Ovary (tissue), 7 donors: ENCODE measurements at regions not wholly inside any gene's neighbourhood (a gene's known extent, or its start where the extent isn't known, plus 50 kb on each side); places are given as distances from the start of the nearest gene placed in this dataset.

Experiments used
- DNase-seq, 5 donors: peaks; one replicate each; pipeline ENCODE4 v3.0.0-alpha.2; 2019 to 2020
- H3K27ac ChIP-seq, 2 donors: fragments of 200-600 bp; one replicate each; pipeline versions ENCODE4 v1.5.1 to v1.8.0; 2019 to 2022
- H3K27me3 ChIP-seq: fragments of 200-600 bp; one replicate; pipeline ENCODE4 v1.8.0; 2022
- H3K36me3 ChIP-seq: fragments of 200-600 bp; sonication (generic); one replicate; pipeline ENCODE4 v1.5.1; 2019
- H3K4me1 ChIP-seq: one replicate; pipeline ENCODE4 v1.8.1; 2013; ENCODE audit warnings: mild to moderate bottlenecking, moderate library complexity; ENCODE audit not compliant: insufficient read depth
- H3K4me3 ChIP-seq: fragments of 200-600 bp; sonication (generic); one replicate; pipeline ENCODE4 v1.5.1; 2017
- H3K9me3 ChIP-seq, 2 donors: fragments of 200-600 bp in 1 of 2; sonication (generic) in 1 of 2; one replicate each; pipeline versions ENCODE4 v1.5.1 to v1.8.1; 2013 to 2019; ENCODE audit warnings: mild to moderate bottlenecking in 1 of 2, moderate library complexity in 1 of 2
- EP300 ChIP-seq: sonication (generic); formaldehyde crosslinking; IDR thresholded peaks from one replicate; pipeline ENCODE4 v1.6.1; 2017; ENCODE audit warnings: antibody characterized with exemption
- POLR2A ChIP-seq: fragments of 450-650 bp; IDR thresholded peaks from one replicate; pipeline ENCODE4 v1.6.1; 2017; ENCODE audit warnings: antibody characterized with exemption, mild to moderate bottlenecking, moderate library complexity
- WGBS, 3 donors: extraction: QIAGEN DNeasy Blood & Tissue Kit in 1 of 3; methylation state at CpG; one replicate each; pipeline versions ENCODE4 v1.1.5 to v1.1.7; 2013 to 2017; 5-methylcytosine and 5-hydroxymethylcytosine counted together
- intact Hi-C, 4 donors: fragments of 100-400 bp; cut with DNase I; formaldehyde crosslinking; loops; one replicate each; pipeline versions ENCODE4 v1.11.0 to v1.15.1; 2022 to 2023
- TF ChIP-seq, protein P1 (sequence below), 3 donors: fragments of 450-650 bp in 2 of 3; fragments of 200-600 bp in 1 of 3; IDR thresholded peaks; one replicate each; pipeline versions ENCODE4 v1.5.1 to v1.8.0; 2016 to 2022; ENCODE audit warnings: antibody characterized with exemption in 3 of 3, mild to moderate bottlenecking in 1 of 3
- donor health status: DM: no; HTN: no; CAD: no; lungs with moderate emphysema.
- donor health status: DM: no; HTN: no; CAD: no.
- donor health status: Bipolar disorder and iron deficiency.
- donor health status: DM: no; HTN: no; CAD: no.
- donor health status: DM: yes; HTN: yes; CAD: no.

DNA sequence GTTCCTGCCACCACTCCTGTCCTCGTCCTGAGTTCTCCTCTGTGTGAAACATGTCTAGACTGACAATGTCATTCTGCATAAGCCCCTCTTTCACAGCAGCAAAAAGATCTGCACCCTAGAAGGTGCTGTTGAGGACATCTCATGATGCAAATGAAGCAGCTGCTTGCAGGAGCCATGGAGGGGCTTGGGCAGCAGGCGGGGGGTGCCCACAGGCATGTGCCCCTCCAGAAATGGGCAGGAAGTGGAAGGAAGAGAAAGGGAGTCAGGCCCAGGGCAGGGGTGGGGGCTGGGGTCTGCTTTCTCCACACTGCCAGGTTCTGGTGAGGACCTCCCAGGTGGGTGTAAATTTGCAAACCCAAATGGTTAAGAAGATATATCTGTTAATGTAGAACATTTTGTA lies 54.5 kb upstream of the KCNMB1 start:
- no peaks in the 10 kb centered on the region for H3K9me3 ChIP-seq
- no peaks in the 10 kb centered on the region for H3K4me1 ChIP-seq
- intact Hi-C loops, result no loop called here
- no peaks in the 10 kb centered on the region for H3K36me3 ChIP-seq
- 93 to 98% (median 95%) methylated on average over 2 of the region's 2 CpGs for WGBS, 3 donors
- no peak overlapping the region for H3K27ac ChIP-seq
- no peak overlapping the region for H3K4me3 ChIP-seq
- H3K27me3 ChIP-seq, result no peaks in the 10 kb centered on the region
- DNase-seq, result no peak
- TF ChIP-seq, protein P1, sequence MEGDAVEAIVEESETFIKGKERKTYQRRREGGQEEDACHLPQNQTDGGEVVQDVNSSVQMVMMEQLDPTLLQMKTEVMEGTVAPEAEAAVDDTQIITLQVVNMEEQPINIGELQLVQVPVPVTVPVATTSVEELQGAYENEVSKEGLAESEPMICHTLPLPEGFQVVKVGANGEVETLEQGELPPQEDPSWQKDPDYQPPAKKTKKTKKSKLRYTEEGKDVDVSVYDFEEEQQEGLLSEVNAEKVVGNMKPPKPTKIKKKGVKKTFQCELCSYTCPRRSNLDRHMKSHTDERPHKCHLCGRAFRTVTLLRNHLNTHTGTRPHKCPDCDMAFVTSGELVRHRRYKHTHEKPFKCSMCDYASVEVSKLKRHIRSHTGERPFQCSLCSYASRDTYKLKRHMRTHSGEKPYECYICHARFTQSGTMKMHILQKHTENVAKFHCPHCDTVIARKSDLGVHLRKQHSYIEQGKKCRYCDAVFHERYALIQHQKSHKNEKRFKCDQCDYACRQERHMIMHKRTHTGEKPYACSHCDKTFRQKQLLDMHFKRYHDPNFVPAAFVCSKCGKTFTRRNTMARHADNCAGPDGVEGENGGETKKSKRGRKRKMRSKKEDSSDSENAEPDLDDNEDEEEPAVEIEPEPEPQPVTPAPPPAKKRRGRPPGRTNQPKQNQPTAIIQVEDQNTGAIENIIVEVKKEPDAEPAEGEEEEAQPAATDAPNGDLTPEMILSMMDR (IDR thresholded peaks at IDR 0.05), result no peak
- TF ChIP-seq EP300, result no peak
- TF ChIP-seq POLR2A, result no peak

GRCh38 chr5:170442921-170443320 lies 53.8 kb upstream of the KCNMB1 start:
- H3K4me3 ChIP-seq, result no peak overlapping the region
- DNase-seq, result no peak
- no peaks in the 10 kb centered on the region for H3K36me3 ChIP-seq
- no peak overlapping the region for H3K27ac ChIP-seq
- WGBS, 3 donors, result 67 to 74% (median 68%) methylated on average over 5 of the region's 5 CpGs
- no peaks in the 10 kb centered on the region for H3K9me3 ChIP-seq
- intact Hi-C loops, result no loop called here
- TF ChIP-seq POLR2A, result no peak
- TF ChIP-seq EP300, result no peak
- TF ChIP-seq, protein P1 (IDR thresholded peaks at IDR 0.05), result no peak
- no peaks in the 10 kb centered on the region for H3K27me3 ChIP-seq
- H3K4me1 ChIP-seq, result no peaks in the 10 kb centered on the region

- intact Hi-C loops, result no loop called here
- H3K4me1 ChIP-seq, result no peaks in the 10 kb centered on the region
- no peak overlapping the region for H3K4me3 ChIP-seq
- no peaks in the 10 kb centered on the region for H3K36me3 ChIP-seq
- no peaks in the 10 kb centered on the region for H3K9me3 ChIP-seq
- TF ChIP-seq, protein P1 (IDR thresholded peaks at IDR 0.05), result no peak
- TF ChIP-seq POLR2A (no peak), EP300 (no peak)
- no peaks in the 10 kb centered on the region for H3K27me3 ChIP-seq
- DNase-seq, result no peak
- no peak overlapping the region for H3K27ac ChIP-seq
- 86 to 93% (median 90%) methylated on average over 5 of the region's 5 CpGs for WGBS, 3 donors
Measured at GRCh38 chr5:170442391-170442790, 53.2 kb upstream of the KCNMB1 start.

GRCh38 chr5:170441393-170441784 lies 52.2 kb upstream of the KCNMB1 start:
- H3K4me3 ChIP-seq, result no peak overlapping the region
- no peak overlapping the region for H3K27ac ChIP-seq
- H3K36me3 ChIP-seq, result no peaks in the 10 kb centered on the region
- no peaks in the 10 kb centered on the region for H3K9me3 ChIP-seq
- DNase-seq, result no peak
- intact Hi-C loops, result no loop called here
- no peaks in the 10 kb centered on the region for H3K4me1 ChIP-seq
- 92 to 93% (median 93%) methylated on average over 10 of the region's 10 CpGs for WGBS, 3 donors
- no peaks in the 10 kb centered on the region for H3K27me3 ChIP-seq
- no peak for TF ChIP-seq POLR2A
- TF ChIP-seq, protein P1 (IDR thresholded peaks at IDR 0.05), result no peak
- TF ChIP-seq EP300, result no peak
